Mesendoderm (in vitro differentiated cells): ENCODE measurements at regions not wholly inside any gene's neighbourhood (a gene's known extent, or its start where the extent isn't known, plus 50 kb on each side); places are given as distances from the start of the nearest gene placed in this dataset.
"Not testable (repeated sequence)": the region's sequence is repeated elsewhere in the genome, so short reads cannot be mapped to it uniquely, and the experiment has no call there.

Experiments
- DNase-seq: peaks from one replicate; pipeline ENCODE4 v3.0.0; 2013
- H2AK5ac ChIP-seq: 2 replicates; pipeline ENCODE4 v1.6.1; 2013; ENCODE audit warnings: low read length, inconsistent platforms
- H2BK120ac ChIP-seq: 2 replicates; pipeline ENCODE4 v1.6.1; 2013; ENCODE audit warnings: low read depth, mild to moderate bottlenecking, low read length, moderate library complexity, mixed read lengths
- H2BK15ac ChIP-seq: replicated peaks from 2 replicates; pipeline ENCODE4 v1.6.1; 2013; ENCODE audit warnings: low read depth, mild to moderate bottlenecking, moderate library complexity
- H2BK5ac ChIP-seq: 2 replicates; pipeline ENCODE4 v1.6.1; 2013; ENCODE audit warnings: low read length, inconsistent platforms
- H3K18ac ChIP-seq: 2 replicates; pipeline ENCODE4 v1.6.1; 2013; ENCODE audit warnings: mild to moderate bottlenecking, low read length, mixed read lengths
- H3K23ac ChIP-seq: one replicate; pipeline ENCODE4 v1.6.1; 2013; ENCODE audit warnings: low read length
- H3K27ac ChIP-seq: 2 replicates; pipeline ENCODE4 v1.5.1; 2013; ENCODE audit warnings: low read depth, mild to moderate bottlenecking, inconsistent platforms, low read length, moderate library complexity
- H3K27me3 ChIP-seq: 2 replicates; pipeline ENCODE4 v1.6.1; 2013; ENCODE audit warnings: low read length, control low read depth, mild to moderate bottlenecking, inconsistent platforms; ENCODE audit not compliant: insufficient read depth, poor library complexity
- H3K36me3 ChIP-seq: 2 replicates; pipeline ENCODE4 v1.6.1; 2013; ENCODE audit warnings: low read length, inconsistent platforms; ENCODE audit not compliant: control insufficient read depth, insufficient read depth
- H3K4ac ChIP-seq: one replicate; pipeline ENCODE4 v1.6.1; 2013; ENCODE audit warnings: low read depth, mild to moderate bottlenecking, low read length, moderate library complexity
- H3K4me1 ChIP-seq: 2 replicates; pipeline ENCODE4 v1.6.1; 2013; ENCODE audit warnings: low read depth, low read length, inconsistent platforms; ENCODE audit not compliant: control insufficient read depth
- H3K4me2 ChIP-seq: 2 replicates; pipeline ENCODE4 v1.6.1; 2013; ENCODE audit warnings: low read length
- H3K4me3 ChIP-seq: 2 replicates; pipeline ENCODE4 v1.5.1; 2013; ENCODE audit warnings: mild to moderate bottlenecking, low read length
- H3K56ac ChIP-seq: one replicate; pipeline ENCODE4 v1.6.1; 2013; ENCODE audit warnings: low read length
- H3K79me1 ChIP-seq: 2 replicates; pipeline ENCODE4 v1.6.1; 2013; ENCODE audit warnings: low read length, inconsistent platforms
- H3K79me2 ChIP-seq: 2 replicates; pipeline ENCODE4 v1.6.1; 2013; ENCODE audit warnings: mild to moderate bottlenecking, low read length; ENCODE audit not compliant: control insufficient read depth, insufficient read depth
- H3K9ac ChIP-seq: 2 replicates; pipeline ENCODE4 v1.6.1; 2013; ENCODE audit warnings: low read length, inconsistent platforms
- H4K5ac ChIP-seq: one replicate; pipeline ENCODE4 v1.6.1; 2013; ENCODE audit warnings: low read length
- H4K8ac ChIP-seq: one replicate; pipeline ENCODE4 v1.6.1; 2013; ENCODE audit warnings: low read depth, mild to moderate bottlenecking, control low read depth, low read length, moderate library complexity
- WGBS: extraction: QIAGEN DNeasy Blood & Tissue Kit; methylation state at CpG from one replicate; pipeline ENCODE4 v1.1.7; 2013; ENCODE audit warnings: low lambda C conversion rate, missing lambda C conversion rate; ENCODE audit not compliant: insufficient coverage; ENCODE audit errors: extremely low coverage; 5-methylcytosine and 5-hydroxymethylcytosine counted together

- H3K36me3 ChIP-seq = not testable (repeated sequence)
Observed at GRCh38 chr4:86413426-86413825, 53.6 kb upstream of the MAPK10 start.

DNA sequence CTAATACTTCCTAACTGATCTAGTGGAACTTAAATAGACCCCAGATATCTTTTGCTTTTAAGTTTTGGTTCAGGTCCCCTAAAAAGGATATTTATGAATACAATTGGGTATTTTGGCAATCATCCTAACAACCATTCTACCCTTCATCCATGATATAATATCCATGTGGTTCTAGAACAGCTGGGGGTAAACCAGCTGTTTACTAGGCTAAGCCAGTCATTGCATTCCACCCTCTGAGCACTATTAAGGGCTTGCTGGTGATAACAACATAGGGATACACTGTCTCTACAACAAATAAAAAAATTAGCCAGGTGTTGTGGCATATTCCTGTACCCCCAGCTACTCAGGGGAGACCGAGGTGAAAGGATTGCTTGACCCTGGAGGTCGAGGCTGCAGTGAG, 54.8 kb upstream of the MAPK10 start:
- H3K36me3 ChIP-seq = no peaks in the 10 kb centered on the region
- no peak overlapping the region for H2BK120ac ChIP-seq
- no peak overlapping the region for H2AK5ac ChIP-seq
- H3K79me2 ChIP-seq = no peaks in the 10 kb centered on the region
- no peaks in the 10 kb centered on the region for H3K79me1 ChIP-seq
- H3K18ac ChIP-seq = no peak overlapping the region
- H3K23ac ChIP-seq = no peak overlapping the region
- no peak overlapping the region for H3K56ac ChIP-seq
- H3K27me3 ChIP-seq = no peaks in the 10 kb centered on the region
- no peak overlapping the region for H2BK15ac ChIP-seq
- no peak overlapping the region for H4K8ac ChIP-seq
- H3K4me1 ChIP-seq = no peaks in the 10 kb centered on the region
- H3K4me2 ChIP-seq = no peak overlapping the region
- no peak overlapping the region for H4K5ac ChIP-seq
- DNase-seq = no peak
- H2BK5ac ChIP-seq = no peak overlapping the region
- H3K27ac ChIP-seq = no peak overlapping the region
- no CpG with 5 or more reads among the region's 2 CpGs for WGBS
- H3K4me3 ChIP-seq = no peak overlapping the region
- no peak overlapping the region for H3K4ac ChIP-seq
- no peak overlapping the region for H3K9ac ChIP-seq

More at GRCh38 chr4:86413426-86413825, 53.6 kb upstream of the MAPK10 start:
- no CpG with 5 or more reads among the region's 5 CpGs for WGBS
- not testable (repeated sequence) for H3K18ac ChIP-seq, H2BK15ac ChIP-seq, H2BK5ac ChIP-seq, H3K27me3 ChIP-seq, H3K4me3 ChIP-seq, H3K27ac ChIP-seq, H2AK5ac ChIP-seq, H3K4me1 ChIP-seq, H2BK120ac ChIP-seq, H3K56ac ChIP-seq, H4K8ac ChIP-seq, H3K79me1 ChIP-seq, H3K4ac ChIP-seq, H3K9ac ChIP-seq, H3K4me2 ChIP-seq, H4K5ac ChIP-seq, H3K79me2 ChIP-seq, H3K23ac ChIP-seq
- DNase-seq = peak; percentile 67

DNA sequence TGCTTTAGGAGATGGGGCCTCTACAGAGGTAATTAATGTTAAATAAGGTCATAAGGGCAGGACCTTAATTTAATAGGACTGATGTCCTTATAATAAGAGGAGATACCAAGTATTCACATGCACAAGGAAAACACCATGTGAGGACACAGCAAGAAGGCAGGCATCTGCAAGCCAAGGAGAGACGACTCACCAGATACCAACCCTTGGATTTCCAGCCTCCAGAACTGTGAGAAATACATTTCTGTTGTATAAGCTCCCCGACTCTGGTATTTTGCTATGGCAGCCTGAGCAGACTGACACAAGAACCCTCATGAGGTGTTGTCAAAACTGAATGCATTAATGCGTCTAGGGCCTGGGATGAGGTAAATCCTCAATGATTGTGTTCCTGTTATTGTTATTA, 56.2 kb upstream of the MAPK10 start:
- Histone ChIP-seq H2BK5ac (no peak overlapping the region), H3K23ac (no peak overlapping the region), H3K36me3 (no peaks in the 10 kb centered on the region), H4K8ac (no peak overlapping the region), H2AK5ac (no peak overlapping the region), H3K18ac (no peak overlapping the region), H3K79me2 (no peaks in the 10 kb centered on the region), H3K27me3 (no peaks in the 10 kb centered on the region), H3K4ac (no peak overlapping the region), H2BK15ac (no peak overlapping the region), H3K4me2 (no peak overlapping the region), H3K9ac (no peak overlapping the region), H3K4me1 (no peaks in the 10 kb centered on the region), H3K27ac (no peak overlapping the region), H2BK120ac (no peak overlapping the region), H3K79me1 (no peaks in the 10 kb centered on the region), H3K56ac (no peak overlapping the region), H3K4me3 (no peak overlapping the region), H4K5ac (no peak overlapping the region)
- no peak for DNase-seq
- WGBS = no CpG with 5 or more reads among the region's 3 CpGs

DNA sequence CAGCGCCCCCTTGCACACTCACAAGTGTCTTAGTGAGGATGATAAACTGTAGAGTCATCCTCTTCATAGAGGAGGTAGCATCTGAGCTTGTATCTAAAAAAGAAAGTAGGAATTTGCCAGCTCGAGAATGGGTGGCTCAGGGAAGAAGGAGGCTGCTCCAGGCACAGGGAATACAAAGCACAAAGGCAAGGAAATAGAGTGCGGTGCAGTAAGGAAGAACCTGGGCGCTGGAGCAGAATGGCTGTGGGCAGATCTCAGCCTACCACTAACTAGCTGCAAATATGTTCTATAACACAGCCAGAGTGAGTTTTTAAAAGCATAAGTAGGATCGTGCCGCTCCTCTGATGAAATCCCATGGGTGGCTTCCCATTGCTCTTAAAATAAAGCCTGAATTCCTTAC, 61.6 kb upstream of the MAPK10 start:
- H3K79me2 ChIP-seq = no peaks in the 10 kb centered on the region
- H3K36me3 ChIP-seq = no peaks in the 10 kb centered on the region
- H2BK15ac ChIP-seq = no peak overlapping the region
- no peak overlapping the region for H4K8ac ChIP-seq
- H3K79me1 ChIP-seq = no peaks in the 10 kb centered on the region
- no peak overlapping the region for H3K4me3 ChIP-seq
- no CpG with 5 or more reads among the region's 6 CpGs for WGBS
- H4K5ac ChIP-seq = no peak overlapping the region
- no peak overlapping the region for H2BK120ac ChIP-seq
- no peak overlapping the region for H3K27ac ChIP-seq
- H3K23ac ChIP-seq = no peak overlapping the region
- no peaks in the 10 kb centered on the region for H3K4me1 ChIP-seq
- H2BK5ac ChIP-seq = no peak overlapping the region
- no peak overlapping the region for H3K9ac ChIP-seq
- no peak for DNase-seq
- no peak overlapping the region for H3K4me2 ChIP-seq
- H3K56ac ChIP-seq = no peak overlapping the region
- no peak overlapping the region for H3K4ac ChIP-seq
- no peaks in the 10 kb centered on the region for H3K27me3 ChIP-seq
- H3K18ac ChIP-seq = no peak overlapping the region
- H2AK5ac ChIP-seq = no peak overlapping the region

DNA sequence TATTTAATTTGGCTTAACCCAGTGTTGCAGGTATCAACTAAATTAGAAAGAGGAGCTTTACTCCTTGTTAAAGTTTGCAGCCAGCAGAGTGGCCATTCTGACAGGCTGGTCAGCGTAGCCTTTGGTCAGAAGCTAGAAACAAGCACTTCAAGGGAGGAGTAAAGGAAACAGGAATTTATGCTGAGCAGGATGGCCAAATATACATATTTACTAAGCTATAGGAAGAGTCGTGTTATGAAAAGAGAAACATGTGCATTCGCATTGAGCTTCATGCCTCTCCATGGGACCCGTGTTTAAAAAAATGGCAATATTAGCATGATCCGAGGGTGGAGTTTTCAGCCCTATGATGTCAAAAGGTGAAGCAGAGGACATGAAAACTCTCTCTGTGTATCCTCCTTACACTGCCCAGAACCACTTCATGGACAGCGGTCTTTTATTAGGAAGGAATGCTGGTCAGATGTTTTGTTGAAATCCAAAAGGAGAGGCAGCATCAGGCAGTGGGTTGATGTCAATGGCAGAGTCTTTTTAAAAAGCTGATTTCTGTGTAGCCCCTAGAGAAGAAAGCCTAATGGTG, 71.8 kb upstream of the MAPK10 start:
- no peak overlapping the region for H3K9ac ChIP-seq
- no peak overlapping the region for H3K4me2 ChIP-seq
- H3K4me1 ChIP-seq = peaks cover 5% of the 10 kb centered on the region
- no peaks in the 10 kb centered on the region for H3K79me1 ChIP-seq
- H4K8ac ChIP-seq = no peak overlapping the region
- WGBS = no CpG with 5 or more reads among the region's 6 CpGs
- H3K23ac ChIP-seq = no peak overlapping the region
- no peak overlapping the region for H3K56ac ChIP-seq
- no peak overlapping the region for H2AK5ac ChIP-seq
- no peak overlapping the region for H3K27ac ChIP-seq
- H3K79me2 ChIP-seq = no peaks in the 10 kb centered on the region
- no peak overlapping the region for H2BK5ac ChIP-seq
- no peak overlapping the region for H4K5ac ChIP-seq
- no peaks in the 10 kb centered on the region for H3K36me3 ChIP-seq
- H3K27me3 ChIP-seq = no peaks in the 10 kb centered on the region
- no peak for DNase-seq
- no peak overlapping the region for H2BK15ac ChIP-seq
- no peak overlapping the region for H3K4me3 ChIP-seq
- H3K4ac ChIP-seq = no peak overlapping the region
- no peak overlapping the region for H2BK120ac ChIP-seq
- peak overlapping the region; percentile 72 for H3K18ac ChIP-seq

DNA sequence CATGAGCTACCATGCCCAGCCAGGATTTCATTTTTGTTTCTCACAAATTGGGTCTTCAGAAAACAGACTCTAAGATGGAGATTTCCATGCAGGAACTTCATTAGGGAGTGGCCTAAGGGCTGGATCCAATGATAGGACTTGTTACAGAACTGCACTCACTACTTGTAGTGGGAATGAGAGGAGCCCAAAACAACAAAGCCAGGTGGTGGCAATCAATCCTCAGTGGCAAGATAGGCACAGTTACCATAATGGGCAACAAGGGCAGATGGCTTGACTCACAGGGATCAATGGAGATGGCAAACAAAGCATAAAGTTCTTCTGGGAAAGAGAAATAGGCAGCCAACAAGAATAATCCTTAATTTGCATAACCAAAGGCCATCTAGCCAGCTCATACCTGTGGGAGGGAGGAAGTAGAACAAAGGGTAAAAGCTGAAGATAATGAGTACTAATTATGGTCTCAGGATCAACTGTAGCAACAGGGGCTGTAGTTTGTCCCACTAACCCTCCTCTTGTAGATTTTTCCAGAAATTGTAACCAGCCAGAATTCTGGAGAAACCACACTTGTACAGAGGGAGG, 72.8 kb upstream of the MAPK10 start:
- H3K79me2 ChIP-seq = no peaks in the 10 kb centered on the region
- no peak overlapping the region for H3K9ac ChIP-seq
- peak overlapping the region; percentile 30 for H2BK5ac ChIP-seq
- no peaks in the 10 kb centered on the region for H3K36me3 ChIP-seq
- H2BK120ac ChIP-seq = no peak overlapping the region
- H3K4me1 ChIP-seq = peaks cover 5% of the 10 kb centered on the region
- no peaks in the 10 kb centered on the region for H3K79me1 ChIP-seq
- H4K8ac ChIP-seq = no peak overlapping the region
- no peak overlapping the region for H3K56ac ChIP-seq
- H3K27ac ChIP-seq = no peak overlapping the region
- no peak overlapping the region for H2AK5ac ChIP-seq
- H3K18ac ChIP-seq = peak overlapping the region; percentile 64
- no peak for DNase-seq
- H3K4me2 ChIP-seq = no peak overlapping the region
- no peak overlapping the region for H3K4me3 ChIP-seq
- no peak overlapping the region for H3K23ac ChIP-seq
- H2BK15ac ChIP-seq = no peak overlapping the region
- H4K5ac ChIP-seq = no peak overlapping the region
- no peaks in the 10 kb centered on the region for H3K27me3 ChIP-seq
- no peak overlapping the region for H3K4ac ChIP-seq
